ENCODE measurements at regions not wholly inside any gene's neighbourhood (a gene's known extent, or its start where the extent isn't known, plus 50 kb on each side); places are given as distances from the start of the nearest gene placed in this dataset.

- H3K27me3 ChIP-seq (ENCODE audit: control insufficient read depth, insufficient read depth, low read length), result peaks cover 22% of the 10 kb centered on the region
Observed at GRCh38 chr12:113611652-113612051, 140.0 kb upstream of the LHX5 start.

DNA sequence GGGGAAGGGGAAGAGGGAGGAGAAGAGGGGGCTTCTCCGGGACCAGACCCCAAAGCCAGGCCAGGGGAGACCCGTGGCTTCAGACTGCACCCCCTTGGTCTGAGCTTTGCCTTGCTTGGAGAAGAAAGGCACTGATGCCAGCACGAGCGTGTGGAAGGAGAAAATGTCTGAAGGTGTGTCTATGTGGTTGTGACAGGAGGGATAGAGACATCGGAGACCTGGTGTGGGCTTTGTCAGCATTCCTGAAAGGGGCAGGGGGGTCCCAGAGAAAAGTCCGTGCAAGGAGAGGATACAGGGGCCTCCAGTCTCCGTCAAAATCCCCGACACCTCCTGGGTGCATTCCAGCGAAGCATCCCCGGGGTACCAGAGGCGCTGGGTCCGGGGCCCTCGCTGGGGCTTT lies 139.0 kb upstream of the LHX5 start:
- no peak overlapping the region for H3K9ac ChIP-seq (ENCODE audit: low read length in 3 of 3)
- TF ChIP-seq CTCF (IDR thresholded peaks at IDR 0.05; ENCODE audit: borderline replicate concordance, extremely low read depth, insufficient read depth), result no peak
- intact Hi-C loops (cut with DNase I), result no loop called here
- H3K27me3 ChIP-seq (ENCODE audit: control insufficient read depth, insufficient read depth, low read length), result peaks cover 22% of the 10 kb centered on the region
- H3K36me3 ChIP-seq (ENCODE audit: control insufficient read depth in 2 of 3, insufficient read depth in 3 of 3, low read length in 3 of 3), result no peaks in the 10 kb centered on the region
- no peak for FAIRE-seq
- no peaks in the 10 kb centered on the region for H3K4me1 ChIP-seq (ENCODE audit: control insufficient read depth in 2 of 3, insufficient read depth in 2 of 3, low read depth in 1 of 3, low read length in 3 of 3)
- no peak overlapping the region for H3K4me3 ChIP-seq (ENCODE audit: low read length in 3 of 3)
- no peak for DNase-seq
- H3K9me3 ChIP-seq (ENCODE audit: control insufficient read depth in 2 of 3, insufficient read depth in 1 of 3, low read length in 3 of 3), result no peaks in the 10 kb centered on the region
- no peak overlapping the region for H3K27ac ChIP-seq (ENCODE audit: low read depth in 2 of 2, low read length in 2 of 2)

More at GRCh38 chr12:113611652-113612051, 140.0 kb upstream of the LHX5 start:
- intact Hi-C loops (cut with DNase I), result no loop called here
- Histone ChIP-seq H3K9ac (ENCODE audit: low read length in 3 of 3) (no peak overlapping the region), H3K9me3 (ENCODE audit: control insufficient read depth in 2 of 3, insufficient read depth in 1 of 3, low read length in 3 of 3) (no peaks in the 10 kb centered on the region), H3K27ac (ENCODE audit: low read depth in 2 of 2, low read length in 2 of 2) (no peak overlapping the region), H3K4me3 (ENCODE audit: low read length in 3 of 3) (no peak overlapping the region), H3K4me1 (ENCODE audit: control insufficient read depth in 2 of 3, insufficient read depth in 2 of 3, low read depth in 1 of 3, low read length in 3 of 3) (no peaks in the 10 kb centered on the region), H3K36me3 (ENCODE audit: control insufficient read depth in 2 of 3, insufficient read depth in 3 of 3, low read length in 3 of 3) (no peaks in the 10 kb centered on the region)
- FAIRE-seq (no peak), DNase-seq (no peak)
- no peak for TF ChIP-seq CTCF (IDR thresholded peaks at IDR 0.05; ENCODE audit: borderline replicate concordance, extremely low read depth, insufficient read depth)

DNA sequence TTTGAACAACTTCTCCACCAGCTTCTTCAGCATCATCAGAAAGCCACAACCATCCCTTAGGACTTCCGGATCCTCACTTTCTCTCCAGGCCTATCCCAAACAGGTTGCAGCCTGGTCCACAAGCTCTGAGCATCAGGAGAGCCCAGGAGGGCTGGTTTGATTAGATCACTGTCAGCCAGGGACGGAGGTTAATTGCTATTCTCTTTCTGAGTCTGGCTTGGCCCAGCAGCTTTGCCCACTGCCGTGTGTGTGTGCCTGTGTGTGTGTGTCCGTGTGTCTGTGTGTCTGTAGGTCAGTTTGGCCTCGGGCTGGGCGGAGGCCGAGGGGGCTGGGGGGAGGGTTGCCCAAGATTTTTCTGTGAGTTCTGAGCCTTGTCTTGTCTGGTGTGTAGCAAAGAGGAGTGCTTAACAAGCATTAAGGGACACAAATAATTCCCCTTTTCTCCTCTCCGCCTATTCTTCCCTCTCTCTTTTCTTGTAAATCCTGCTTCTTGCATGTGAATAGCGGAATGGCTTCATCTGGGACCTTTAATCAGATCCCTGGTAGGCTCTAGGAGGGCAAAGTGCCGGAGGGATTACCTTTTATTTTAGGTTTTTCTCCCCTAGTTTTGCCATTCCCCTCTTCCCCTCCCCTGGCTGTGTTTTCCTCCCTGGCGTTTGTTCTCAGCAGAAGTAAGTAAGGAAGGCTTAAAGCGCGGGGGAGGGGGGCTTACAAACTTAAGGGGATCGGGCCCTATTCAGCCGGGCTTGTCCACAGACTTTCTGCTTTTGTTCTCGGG lies 138.2 kb upstream of the LHX5 start:
- no peak for FAIRE-seq
- intact Hi-C loops (cut with DNase I), result no loop called here

More for the DNA sequence above, 138.2 kb upstream of the LHX5 start:
- no peak for TF ChIP-seq CTCF (IDR thresholded peaks at IDR 0.05; ENCODE audit: borderline replicate concordance, extremely low read depth, insufficient read depth)
- DNase-seq, result no peak
- no peaks in the 10 kb centered on the region for H3K9me3 ChIP-seq (ENCODE audit: control insufficient read depth in 2 of 3, insufficient read depth in 1 of 3, low read length in 3 of 3)
- peaks cover 22% of the 10 kb centered on the region for H3K27me3 ChIP-seq (ENCODE audit: control insufficient read depth, insufficient read depth, low read length)
- H3K36me3 ChIP-seq (ENCODE audit: control insufficient read depth in 2 of 3, insufficient read depth in 3 of 3, low read length in 3 of 3), result no peaks in the 10 kb centered on the region
- no peaks in the 10 kb centered on the region for H3K4me1 ChIP-seq (ENCODE audit: control insufficient read depth in 2 of 3, insufficient read depth in 2 of 3, low read depth in 1 of 3, low read length in 3 of 3)
- no peak overlapping the region for H3K9ac ChIP-seq (ENCODE audit: low read length in 3 of 3)
- H3K27ac ChIP-seq (ENCODE audit: low read depth in 2 of 2, low read length in 2 of 2), result no peak overlapping the region
- no peak overlapping the region for H3K4me3 ChIP-seq (ENCODE audit: low read length in 3 of 3)

Data from kidney (tissue), 13 donors.